Astrocyte (in vitro differentiated cells and primary cell): ENCODE measurements at regions not wholly inside any gene's neighbourhood (a gene's known extent, or its start where the extent isn't known, plus 50 kb on each side); places are given as distances from the start of the nearest gene placed in this dataset.

Experiments used
- EZH2 ChIP-seq: IDR thresholded peaks from 2 replicates; pipeline ENCODE4 v1.6.1; 2012; ENCODE audit warnings: mild to moderate bottlenecking, low read length, inconsistent platforms; ENCODE audit not compliant: insufficient read depth
- TF ChIP-seq, protein P1 (sequence below): IDR thresholded peaks from 2 replicates; pipeline ENCODE4 v1.5.1; 2011; ENCODE audit warnings: low read depth, mild to moderate bottlenecking, inconsistent platforms, low read length, moderate library complexity; ENCODE audit not compliant: insufficient read depth

DNA sequence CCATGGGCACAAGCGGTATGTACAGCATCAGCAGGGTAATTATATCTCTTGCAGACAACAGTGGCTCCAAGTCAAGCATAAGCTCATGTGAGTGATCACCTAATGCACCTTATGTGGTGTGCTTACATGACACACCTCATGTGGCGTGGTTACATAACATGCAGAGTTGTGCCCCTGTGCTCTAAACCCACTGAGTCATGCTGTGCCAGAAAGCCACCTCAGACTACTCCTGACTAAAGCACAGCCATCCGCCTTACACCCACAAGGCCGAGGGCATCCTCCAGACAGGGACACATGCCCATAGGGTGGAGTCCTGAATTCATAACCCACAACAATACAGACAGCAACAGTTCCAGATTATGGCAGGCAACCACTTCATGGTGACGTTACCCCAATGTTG is 163.7 kb upstream of the SLC30A5 start:
- TF ChIP-seq, protein P1, sequence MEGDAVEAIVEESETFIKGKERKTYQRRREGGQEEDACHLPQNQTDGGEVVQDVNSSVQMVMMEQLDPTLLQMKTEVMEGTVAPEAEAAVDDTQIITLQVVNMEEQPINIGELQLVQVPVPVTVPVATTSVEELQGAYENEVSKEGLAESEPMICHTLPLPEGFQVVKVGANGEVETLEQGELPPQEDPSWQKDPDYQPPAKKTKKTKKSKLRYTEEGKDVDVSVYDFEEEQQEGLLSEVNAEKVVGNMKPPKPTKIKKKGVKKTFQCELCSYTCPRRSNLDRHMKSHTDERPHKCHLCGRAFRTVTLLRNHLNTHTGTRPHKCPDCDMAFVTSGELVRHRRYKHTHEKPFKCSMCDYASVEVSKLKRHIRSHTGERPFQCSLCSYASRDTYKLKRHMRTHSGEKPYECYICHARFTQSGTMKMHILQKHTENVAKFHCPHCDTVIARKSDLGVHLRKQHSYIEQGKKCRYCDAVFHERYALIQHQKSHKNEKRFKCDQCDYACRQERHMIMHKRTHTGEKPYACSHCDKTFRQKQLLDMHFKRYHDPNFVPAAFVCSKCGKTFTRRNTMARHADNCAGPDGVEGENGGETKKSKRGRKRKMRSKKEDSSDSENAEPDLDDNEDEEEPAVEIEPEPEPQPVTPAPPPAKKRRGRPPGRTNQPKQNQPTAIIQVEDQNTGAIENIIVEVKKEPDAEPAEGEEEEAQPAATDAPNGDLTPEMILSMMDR: no peak
- no peak for TF ChIP-seq EZH2
